ENCODE measurements at regions not wholly inside any gene's neighbourhood (a gene's known extent, or its start where the extent isn't known, plus 50 kb on each side); places are given as distances from the start of the nearest gene placed in this dataset.
"Not testable (repeated sequence)": the region's sequence is repeated elsewhere in the genome, so short reads cannot be mapped to it uniquely, and the experiment has no call there.

GRCh38 chr18:45339810-45340550 lies 275.3 kb upstream of the SLC14A2 start:
- FAIRE-seq = no peak
- no peak for DNase-seq (ENCODE audit: insufficient read length, low spot score)

- DNase-seq (ENCODE audit: insufficient read length, low spot score) (no peak), FAIRE-seq (no peak)
Observed at GRCh38 chr18:45340884-45341283, 274.4 kb upstream of the SLC14A2 start.

GRCh38 chr18:45341454-45341853 lies 273.8 kb upstream of the SLC14A2 start:
- FAIRE-seq (no peak), DNase-seq (ENCODE audit: insufficient read length, low spot score) (no peak)

GRCh38 chr18:45342166-45342565 lies 273.1 kb upstream of the SLC14A2 start:
- no peak for DNase-seq (ENCODE audit: insufficient read length, low spot score)
- no peak for FAIRE-seq

- FAIRE-seq = no peak
- DNase-seq (ENCODE audit: insufficient read length, low spot score) = no peak
Observed at GRCh38 chr18:45342653-45343052, 272.6 kb upstream of the SLC14A2 start.

GRCh38 chr18:45343365-45343764 lies 271.9 kb upstream of the SLC14A2 start:
- no peak for DNase-seq (ENCODE audit: insufficient read length, low spot score)
- FAIRE-seq = no peak

GRCh38 chr18:45344680-45345079 lies 270.6 kb upstream of the SLC14A2 start:
- DNase-seq (ENCODE audit: insufficient read length, low spot score); FAIRE-seq: not testable (repeated sequence)

GRCh38 chr18:45349019-45349418 lies 266.3 kb upstream of the SLC14A2 start:
- DNase-seq (ENCODE audit: insufficient read length, low spot score) = no peak
- FAIRE-seq = no peak

GRCh38 chr18:45349467-45349866 lies 265.8 kb upstream of the SLC14A2 start:
- DNase-seq (ENCODE audit: insufficient read length, low spot score) (no peak), FAIRE-seq (no peak)

- FAIRE-seq (no peak), DNase-seq (ENCODE audit: insufficient read length, low spot score) (no peak)
Observed at GRCh38 chr18:45350404-45351156, 264.7 kb upstream of the SLC14A2 start.

- FAIRE-seq (no peak), DNase-seq (ENCODE audit: insufficient read length, low spot score) (no peak)
Observed at GRCh38 chr18:45352874-45353273, 262.4 kb upstream of the SLC14A2 start.

- FAIRE-seq = no peak
- no peak for DNase-seq (ENCODE audit: insufficient read length, low spot score)
Observed at GRCh38 chr18:45353530-45353929, 261.7 kb upstream of the SLC14A2 start.

- FAIRE-seq (no peak), DNase-seq (ENCODE audit: insufficient read length, low spot score) (no peak)
Observed at GRCh38 chr18:45355944-45356520, 259.2 kb upstream of the SLC14A2 start.

- DNase-seq (ENCODE audit: insufficient read length, low spot score) (no peak), FAIRE-seq (no peak)
Observed at GRCh38 chr18:45357686-45358470, 257.4 kb upstream of the SLC14A2 start.

GRCh38 chr18:45359275-45360009 lies 255.8 kb upstream of the SLC14A2 start:
- no peak for FAIRE-seq
- no peak for DNase-seq (ENCODE audit: insufficient read length, low spot score)

- FAIRE-seq (no peak), DNase-seq (ENCODE audit: insufficient read length, low spot score) (no peak)
Observed at GRCh38 chr18:45361125-45361851, 254.0 kb upstream of the SLC14A2 start.

- FAIRE-seq = no peak
Observed at GRCh38 chr18:45363196-45363595, 252.1 kb upstream of the SLC14A2 start.

GRCh38 chr18:45365835-45366234 lies 249.4 kb upstream of the SLC14A2 start:
- DNase-seq (ENCODE audit: insufficient read length, low spot score) = no peak
- no peak for FAIRE-seq

More at GRCh38 chr18:45363196-45363595, 252.1 kb upstream of the SLC14A2 start:
- DNase-seq (ENCODE audit: insufficient read length, low spot score) = no peak

- DNase-seq (ENCODE audit: insufficient read length, low spot score) (no peak), FAIRE-seq (no peak)
Observed at GRCh38 chr18:45370255-45371010, 244.8 kb upstream of the SLC14A2 start.

Measured in GM19239 (cell line).